ENCODE measurements at regions not wholly inside any gene's neighbourhood (a gene's known extent, or its start where the extent isn't known, plus 50 kb on each side); places are given as distances from the start of the nearest gene placed in this dataset.

DNA sequence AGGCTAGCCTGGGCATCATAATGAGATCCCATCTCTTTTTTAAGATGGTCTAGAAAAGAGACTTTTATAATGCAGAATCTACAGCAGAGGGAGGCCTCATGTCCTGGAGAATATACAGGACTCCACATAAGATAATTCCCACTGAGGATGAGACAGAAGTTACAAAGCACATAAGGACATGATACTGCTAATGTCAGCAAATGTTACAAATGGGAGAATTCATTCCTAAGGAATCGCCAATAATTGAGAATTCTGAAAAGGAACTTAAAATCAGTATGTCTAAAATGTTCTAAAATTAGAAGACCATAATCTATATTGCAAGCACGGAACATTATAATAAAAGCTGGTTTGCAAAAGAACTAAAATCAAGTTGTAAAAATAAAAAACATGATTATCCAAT lies 131.6 kb upstream of the PKDCC start:
- TF ChIP-seq, protein P1, sequence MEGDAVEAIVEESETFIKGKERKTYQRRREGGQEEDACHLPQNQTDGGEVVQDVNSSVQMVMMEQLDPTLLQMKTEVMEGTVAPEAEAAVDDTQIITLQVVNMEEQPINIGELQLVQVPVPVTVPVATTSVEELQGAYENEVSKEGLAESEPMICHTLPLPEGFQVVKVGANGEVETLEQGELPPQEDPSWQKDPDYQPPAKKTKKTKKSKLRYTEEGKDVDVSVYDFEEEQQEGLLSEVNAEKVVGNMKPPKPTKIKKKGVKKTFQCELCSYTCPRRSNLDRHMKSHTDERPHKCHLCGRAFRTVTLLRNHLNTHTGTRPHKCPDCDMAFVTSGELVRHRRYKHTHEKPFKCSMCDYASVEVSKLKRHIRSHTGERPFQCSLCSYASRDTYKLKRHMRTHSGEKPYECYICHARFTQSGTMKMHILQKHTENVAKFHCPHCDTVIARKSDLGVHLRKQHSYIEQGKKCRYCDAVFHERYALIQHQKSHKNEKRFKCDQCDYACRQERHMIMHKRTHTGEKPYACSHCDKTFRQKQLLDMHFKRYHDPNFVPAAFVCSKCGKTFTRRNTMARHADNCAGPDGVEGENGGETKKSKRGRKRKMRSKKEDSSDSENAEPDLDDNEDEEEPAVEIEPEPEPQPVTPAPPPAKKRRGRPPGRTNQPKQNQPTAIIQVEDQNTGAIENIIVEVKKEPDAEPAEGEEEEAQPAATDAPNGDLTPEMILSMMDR (IDR thresholded peaks at IDR 0.05), result no peak
- no peak for TF ChIP-seq POLR2AphosphoS5 (IDR thresholded peaks at IDR 0.05)
